GM21786 (cell line): ENCODE measurements at regions not wholly inside any gene's neighbourhood (a gene's known extent, or its start where the extent isn't known, plus 50 kb on each side); places are given as distances from the start of the nearest gene placed in this dataset.
"Not testable (repeated sequence)": the region's sequence is repeated elsewhere in the genome, so short reads cannot be mapped to it uniquely, and the experiment has no call there.

ENCODE experiments used
- ATAC-seq: cut with Tn5 transposase; IDR thresholded peaks from one replicate; pipeline ENCODE4 v1.9.1; 2021; ENCODE audit not compliant: unreplicated experiment

DNA sequence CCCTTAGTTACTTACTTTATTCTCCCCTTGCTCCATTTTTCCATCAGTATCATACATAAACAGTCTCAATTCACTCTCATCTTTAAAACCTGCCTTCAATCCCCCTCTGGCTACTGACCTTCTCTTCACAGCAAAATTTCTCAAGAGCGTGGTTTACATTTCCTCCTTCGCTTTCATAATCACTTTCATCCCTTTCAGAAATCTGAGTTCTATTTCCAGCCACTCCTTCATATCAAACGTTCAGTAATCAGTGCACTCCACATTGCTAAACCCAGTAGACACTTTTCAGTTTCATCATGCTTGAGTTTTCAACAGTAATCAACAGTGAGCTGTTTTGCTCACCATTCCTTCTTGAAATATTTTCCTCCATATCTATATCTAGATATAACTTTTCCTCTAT, 176.7 kb upstream of the HSF2 start:
- ATAC-seq = no peak

DNA sequence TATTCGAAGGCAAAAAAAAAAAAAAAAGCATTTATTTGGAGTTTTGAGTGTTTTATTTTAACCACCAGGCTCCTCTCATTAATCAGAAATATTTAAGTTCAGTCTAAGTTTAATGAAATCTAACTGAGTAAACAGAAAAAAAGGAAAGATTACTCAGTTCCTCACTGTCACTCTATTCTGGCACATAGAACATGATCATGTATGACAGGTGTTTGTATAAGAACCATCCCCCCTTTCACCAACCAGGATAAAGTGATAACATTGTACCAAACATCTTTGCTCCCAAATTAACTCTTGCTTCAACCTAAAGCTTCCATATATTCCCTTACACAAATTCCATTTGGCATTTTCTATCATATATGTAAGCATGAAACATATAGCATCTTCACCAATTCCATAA, 176.2 kb upstream of the HSF2 start:
- ATAC-seq = no peak

DNA sequence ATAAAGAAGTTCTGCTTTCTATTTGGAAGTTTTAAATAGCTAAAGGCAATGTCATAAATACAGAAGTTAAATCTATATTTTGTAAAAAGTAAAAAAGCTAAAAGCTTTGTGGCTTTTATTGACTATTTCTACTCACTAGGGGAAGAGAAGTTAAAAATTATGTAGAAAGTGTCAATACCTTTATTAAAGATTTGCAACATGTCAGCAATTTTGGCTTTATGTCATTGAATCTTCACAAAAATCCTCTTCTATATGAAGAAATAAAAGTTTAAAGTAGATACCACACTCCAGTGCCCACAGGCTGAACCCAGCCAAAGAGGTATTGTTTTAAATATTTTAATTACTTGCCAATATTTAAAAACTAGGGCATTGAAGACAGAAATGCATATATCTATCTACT, 160.6 kb upstream of the HSF2 start:
- ATAC-seq = no peak

DNA sequence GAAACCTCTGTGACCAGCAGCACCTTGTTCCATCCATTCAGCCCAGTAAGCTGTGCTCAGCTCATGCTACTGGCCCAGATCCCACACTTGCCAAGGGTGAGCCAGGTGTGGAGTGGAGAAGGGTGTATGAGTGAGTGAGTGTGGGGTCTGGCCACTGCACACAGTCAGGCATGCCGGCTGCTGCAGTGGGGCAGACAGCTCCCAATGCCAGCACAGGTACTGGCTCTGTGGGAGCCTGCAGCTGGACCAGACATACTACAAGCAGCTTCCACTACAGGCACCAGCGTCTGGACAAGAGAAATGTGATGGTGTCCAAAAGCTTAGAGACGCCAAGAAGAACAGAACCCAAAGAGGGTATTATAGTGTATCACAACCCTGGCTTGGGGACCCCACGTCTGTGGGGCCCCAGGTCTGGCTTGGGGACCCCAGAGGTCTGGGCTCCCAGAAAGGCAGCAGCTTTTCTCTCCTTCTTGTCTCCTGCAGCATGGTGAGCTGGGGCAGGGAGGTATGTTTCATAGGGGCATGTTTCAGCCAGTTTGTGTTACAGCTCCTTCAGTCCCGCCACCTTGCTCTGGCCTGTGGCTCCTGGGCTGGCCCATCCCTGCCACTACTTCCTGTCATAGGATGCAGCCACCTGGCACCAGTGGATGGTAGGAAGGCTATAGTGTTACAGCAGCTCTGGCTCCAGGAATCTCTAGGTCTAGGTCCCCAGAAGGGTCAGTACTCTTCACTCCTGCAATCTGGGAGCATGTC, 152.4 kb upstream of the HSF2 start:
- no peak for ATAC-seq

DNA sequence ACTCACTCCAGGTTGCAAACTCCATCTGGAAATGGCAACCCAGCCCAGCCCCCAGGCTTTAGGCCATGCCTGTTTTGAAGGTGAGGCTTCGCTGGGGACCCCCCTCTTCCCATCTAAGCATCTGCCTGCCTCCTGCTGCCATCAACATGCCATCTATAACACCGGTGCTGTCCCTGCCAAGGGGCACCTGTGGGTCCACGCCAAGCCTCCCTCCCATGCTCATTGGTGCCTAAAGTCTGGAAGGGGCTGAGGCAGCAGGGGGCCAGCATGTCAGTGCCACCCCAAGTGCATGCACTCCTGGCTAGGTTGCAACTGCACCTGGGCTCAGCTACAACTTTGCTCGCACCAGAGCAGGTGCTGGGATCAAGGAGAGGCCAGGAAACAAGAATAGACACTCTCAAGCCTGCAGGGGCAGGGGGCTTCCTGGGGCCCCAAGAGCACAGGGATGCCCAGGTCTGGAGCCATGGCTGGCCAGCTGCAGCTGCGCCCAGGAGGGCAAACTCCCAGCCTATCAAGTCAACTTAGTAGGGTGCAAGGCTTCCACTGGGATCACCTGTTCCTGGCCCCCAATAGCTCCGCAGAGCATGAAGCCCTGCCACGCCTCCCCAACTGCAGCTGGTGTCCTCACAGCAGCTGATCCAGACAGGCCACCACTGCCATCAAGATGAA, 151.3 kb upstream of the HSF2 start:
- no peak for ATAC-seq

DNA sequence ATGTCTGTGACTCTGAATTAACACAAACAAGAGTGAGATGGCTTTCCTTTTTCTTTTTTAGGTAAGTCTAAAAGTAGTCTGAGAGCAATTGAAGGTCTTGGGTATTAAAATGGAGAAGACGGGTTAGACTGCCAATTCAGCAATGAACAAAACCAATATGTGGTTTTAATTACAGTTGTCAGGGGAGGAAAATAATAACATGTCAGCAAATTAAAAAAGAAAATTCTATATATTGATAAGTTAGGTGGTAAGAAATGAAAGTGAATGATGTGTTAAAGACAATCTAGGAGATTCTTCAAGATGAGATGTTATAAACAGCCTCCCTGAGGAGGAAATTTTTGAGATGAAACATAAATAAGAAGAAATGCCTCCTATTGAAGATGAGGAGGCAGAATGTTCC, 150.6 kb upstream of the HSF2 start:
- no peak for ATAC-seq

DNA sequence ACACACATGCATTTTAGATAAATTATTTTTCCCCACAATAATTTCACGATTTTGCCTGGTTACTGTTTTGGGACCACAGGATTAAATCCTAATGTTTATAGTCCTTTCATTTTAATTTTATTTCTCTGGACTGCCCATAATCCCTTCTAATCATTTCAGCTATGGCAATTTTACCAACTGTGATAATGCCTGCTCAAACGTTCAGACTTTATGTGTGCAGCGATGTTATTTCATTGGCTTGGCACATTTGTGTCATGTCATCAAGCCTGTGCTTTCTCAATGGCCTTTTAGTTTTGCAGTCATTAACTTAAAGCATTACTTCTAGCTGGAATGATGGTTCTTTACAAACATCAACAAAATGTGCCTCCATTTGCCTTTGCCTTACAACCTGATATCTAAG, 140.6 kb upstream of the HSF2 start:
- ATAC-seq = no peak

DNA sequence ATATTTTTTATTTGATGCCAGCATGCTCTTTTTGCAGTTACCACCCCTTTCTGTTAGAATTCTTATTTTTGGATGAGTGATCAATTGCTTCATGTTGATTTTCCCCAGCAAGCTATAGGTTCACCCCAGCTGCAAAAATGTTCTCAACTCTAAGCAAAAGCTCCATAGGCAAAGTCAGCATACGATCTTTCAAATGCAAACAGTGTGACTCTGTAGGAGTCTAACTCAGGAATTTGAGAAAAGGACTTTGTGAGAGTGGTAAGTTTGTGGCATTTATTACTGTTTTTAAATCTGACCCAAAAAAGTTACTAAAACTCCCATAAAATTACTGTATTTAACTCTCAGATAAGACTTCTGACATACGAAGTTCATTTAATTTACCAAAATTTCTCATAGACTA, 134.9 kb upstream of the HSF2 start:
- ATAC-seq = no peak

DNA sequence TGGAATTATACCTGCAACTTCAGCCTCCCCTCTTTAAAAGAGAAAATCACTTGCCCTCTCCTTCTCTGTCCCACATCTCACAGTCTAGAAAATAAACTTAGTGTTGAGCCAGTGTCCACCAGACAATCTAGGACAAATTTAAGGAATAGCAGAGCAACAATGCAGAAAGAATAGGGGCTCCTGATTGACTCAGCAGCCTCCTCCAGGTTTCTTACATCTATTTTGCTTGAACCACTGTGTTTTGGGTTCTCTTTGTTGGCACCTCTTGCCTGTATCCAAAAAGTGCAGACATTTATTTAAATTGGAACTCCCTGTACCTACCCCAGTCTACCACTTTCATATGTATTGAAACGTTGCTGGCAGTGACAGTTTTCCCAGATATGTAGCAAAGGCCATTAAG, 133.7 kb upstream of the HSF2 start:
- ATAC-seq = no peak

DNA sequence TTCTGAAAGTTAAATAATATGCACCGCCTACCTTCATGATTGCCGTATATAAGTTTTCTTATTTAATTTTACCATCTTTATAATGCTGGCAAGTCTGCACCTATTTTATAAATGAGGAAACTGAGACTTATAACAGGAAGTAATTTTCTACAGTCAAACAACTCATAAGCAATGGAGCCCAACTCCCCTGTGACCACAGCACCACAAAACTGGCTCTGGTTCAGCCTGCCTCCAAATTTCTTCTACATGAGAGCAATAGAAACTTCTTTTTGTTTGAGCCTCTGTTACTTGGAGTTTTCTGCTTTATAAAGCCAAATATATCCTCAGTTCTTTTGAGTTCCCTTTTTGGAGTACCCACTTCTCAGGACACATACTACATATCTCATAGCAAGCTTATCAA, 131.1 kb upstream of the HSF2 start:
- no peak for ATAC-seq

DNA sequence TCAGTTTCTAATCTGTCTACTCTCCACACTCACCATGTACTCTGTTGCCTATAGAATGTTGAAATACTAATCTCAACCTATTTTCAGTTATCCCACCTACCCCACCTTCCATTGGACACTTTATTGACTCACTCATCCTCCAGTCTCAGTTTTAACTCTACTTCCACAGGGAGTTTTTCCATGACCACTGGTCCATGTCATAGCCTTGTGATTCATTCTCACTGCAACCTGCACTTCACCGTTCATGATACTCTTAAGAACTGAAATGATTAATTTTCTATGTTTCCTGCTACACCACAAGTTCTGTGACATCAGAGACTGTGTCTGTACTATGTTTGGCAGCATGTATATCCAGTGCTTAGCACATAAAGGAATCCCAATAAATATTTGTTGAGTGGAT, 122.8 kb upstream of the HSF2 start:
- ATAC-seq = no peak

DNA sequence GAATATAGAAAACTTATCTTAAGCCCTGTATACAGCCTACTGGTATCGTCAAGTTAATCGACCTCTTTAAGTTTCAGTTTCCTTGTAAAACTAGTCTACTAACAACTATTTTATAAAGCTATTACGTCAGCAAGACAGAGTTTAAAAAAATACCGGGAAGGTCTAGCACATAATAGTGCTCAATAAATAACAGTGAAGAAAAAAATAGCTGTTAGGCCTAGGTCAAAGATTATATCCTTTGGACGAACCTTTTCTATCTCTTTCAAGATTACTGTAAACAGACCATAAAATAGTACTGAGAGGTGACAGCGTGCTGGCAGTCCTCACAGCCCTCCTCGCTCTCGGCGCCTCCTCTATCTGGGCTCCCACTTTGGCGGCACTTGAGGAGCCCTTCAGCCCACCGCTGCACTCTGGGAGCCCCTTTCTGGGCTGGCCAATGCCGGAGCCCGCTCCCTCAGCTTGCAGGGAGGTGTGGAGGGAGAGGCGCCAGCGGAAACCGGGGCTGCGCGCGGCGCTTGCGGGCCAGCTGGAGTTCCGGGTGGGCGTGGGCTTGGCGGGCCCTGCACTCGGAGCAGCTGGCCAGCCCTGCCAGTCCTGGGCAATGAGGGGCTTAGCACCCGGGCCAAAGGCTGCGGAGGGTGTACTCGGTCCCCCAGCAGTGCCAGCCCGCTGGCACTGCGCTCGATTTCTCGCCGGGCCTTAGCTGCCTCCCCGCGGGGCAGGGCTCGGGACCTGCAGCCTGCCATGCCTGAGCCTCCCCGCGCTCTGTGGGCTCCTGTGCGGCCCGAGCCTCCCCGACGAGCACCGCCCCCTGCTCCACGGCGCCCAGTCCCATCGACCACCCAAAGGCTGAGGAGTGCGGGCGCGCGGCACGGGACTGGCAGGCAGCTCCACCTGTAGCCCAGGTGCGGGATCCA, 119.1 kb upstream of the HSF2 start:
- not testable (repeated sequence) for ATAC-seq

DNA sequence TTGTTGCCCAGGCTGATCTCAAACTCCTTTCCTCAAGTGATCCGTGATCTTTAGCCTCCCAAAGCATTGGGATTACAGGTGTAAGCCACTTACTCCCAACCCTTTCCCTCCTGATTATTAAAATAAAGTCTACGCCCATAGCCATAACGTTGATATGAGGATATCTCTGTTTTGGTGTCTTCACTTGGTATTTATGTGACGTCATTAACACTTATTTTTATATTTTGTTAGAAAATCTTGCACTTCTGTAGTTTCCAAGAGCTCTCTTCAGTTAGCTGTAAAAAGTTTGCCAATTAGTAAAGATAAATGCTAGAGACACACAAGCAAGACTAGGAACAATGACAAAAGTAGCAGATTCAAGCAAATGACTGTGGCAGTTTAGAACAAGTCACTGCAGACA, 115.6 kb upstream of the HSF2 start:
- no peak for ATAC-seq

DNA sequence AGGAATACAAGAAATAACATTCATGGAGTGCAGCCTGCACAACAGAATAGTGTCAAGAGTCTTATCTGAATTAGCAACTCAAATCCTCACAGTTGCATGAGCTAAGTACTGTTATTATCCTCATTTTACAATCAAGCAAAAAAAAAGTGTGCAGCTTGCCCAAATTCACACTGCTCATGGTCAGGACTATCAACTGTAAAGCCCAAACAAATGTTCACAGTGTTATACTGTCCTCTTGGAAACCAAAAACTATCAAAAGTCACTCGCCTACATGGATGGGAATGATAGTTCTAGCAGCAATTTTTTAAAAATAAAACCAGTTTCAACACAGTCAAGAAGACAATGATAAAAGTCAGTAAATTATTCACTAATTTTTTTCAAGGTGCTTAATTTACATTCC, 114.6 kb upstream of the HSF2 start:
- ATAC-seq = no peak

DNA sequence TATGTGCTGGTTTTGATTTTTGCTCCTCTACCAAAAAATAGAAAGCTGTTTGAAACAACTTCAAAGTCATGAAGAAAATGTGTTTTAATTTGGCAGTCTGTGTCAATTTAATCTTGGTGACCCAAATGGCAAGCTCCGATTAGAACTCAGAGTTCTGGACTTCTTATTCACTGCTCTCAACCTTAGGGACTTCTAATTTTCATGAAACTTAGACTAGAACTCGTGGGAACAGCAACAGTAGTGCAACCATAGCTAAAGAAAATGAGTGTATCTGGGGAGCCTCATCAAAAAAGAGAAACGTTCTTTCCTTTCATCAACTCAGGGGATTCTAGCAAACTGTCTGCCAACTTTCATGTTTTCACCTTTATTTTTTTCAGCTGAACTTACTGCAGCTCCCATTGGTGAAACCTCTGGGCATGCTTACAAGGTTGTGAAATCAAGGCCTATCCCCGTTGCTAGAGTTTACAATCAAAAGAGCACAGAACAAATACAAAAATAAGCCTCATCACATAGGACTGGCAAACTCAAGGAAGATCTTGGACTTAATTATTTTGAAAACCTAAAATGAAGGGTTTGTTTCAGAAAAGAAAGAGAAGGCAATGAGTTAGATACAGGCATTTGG, 114.0 kb upstream of the HSF2 start:
- no peak for ATAC-seq

DNA sequence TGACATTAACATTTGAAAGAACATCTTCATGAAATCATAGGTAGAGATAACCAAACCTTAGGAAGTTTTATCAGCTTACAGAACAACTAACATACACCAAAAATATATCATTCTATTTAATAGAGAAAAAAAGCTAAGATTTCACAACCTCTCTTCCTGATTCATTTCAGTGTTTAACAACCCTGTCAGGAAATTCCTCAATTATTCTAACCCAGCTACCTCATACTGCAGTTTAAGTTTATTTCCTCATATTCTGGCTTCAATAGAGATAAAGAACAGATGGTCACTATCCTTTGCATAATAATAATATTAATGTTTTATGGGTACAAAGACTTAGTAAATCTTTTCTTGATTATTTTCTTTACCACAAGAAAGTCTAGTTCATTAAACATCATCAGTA, 112.9 kb upstream of the HSF2 start:
- ATAC-seq = no peak

DNA sequence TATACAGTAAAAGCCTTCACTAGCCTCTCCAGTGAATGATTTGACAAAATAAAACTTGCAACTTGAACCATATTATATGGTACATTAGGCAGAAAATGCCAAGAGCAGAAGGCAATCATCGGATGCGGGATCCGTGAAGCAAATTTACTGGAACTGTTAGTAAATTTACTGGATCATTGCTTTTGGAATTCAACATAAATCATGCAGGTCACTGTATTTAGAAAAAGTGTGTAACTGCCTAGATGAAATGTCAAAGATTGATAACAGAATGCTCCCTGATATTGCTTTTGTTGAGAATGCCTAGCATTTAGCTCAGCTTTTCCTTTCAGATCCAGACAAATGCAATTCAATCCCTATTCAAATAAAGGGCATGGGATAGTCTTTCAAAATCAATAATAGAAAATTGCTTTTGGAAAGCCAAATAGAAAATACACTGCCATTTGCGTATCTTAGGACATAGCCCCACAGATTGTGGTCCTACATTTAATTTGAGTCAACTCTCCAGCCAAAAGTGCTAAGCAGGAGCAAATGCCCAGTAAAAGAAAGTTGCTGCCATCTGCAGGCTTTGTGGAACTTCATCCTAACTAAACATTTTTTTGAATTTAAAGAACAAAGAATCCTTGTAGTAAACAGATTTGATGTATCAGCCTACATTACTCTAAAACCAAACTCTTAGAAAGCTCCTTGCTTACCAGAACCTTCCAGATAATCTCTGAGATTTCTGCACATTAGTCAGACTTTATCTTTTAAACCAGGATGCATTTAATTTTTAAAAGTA, 109.5 kb upstream of the HSF2 start:
- ATAC-seq = no peak

DNA sequence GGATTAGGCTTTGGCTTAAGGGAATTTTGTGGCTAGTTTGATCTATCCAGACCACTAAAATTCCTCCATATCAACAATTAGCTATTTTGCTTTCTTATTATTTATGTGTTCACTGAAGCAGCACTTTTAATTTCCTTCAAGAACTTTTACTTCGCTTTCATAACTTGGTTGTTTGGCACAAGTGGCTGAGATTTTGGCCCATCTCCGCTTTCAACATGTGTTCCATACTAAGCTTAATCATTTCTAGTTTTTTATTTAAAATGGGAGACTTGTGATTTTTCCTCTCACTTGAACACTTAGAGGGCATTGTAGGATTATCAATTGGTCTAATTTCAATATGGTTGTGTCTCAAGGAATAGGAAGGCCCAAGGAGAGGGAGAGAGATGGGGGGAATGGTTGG, 102.4 kb upstream of the HSF2 start:
- ATAC-seq = no peak

DNA sequence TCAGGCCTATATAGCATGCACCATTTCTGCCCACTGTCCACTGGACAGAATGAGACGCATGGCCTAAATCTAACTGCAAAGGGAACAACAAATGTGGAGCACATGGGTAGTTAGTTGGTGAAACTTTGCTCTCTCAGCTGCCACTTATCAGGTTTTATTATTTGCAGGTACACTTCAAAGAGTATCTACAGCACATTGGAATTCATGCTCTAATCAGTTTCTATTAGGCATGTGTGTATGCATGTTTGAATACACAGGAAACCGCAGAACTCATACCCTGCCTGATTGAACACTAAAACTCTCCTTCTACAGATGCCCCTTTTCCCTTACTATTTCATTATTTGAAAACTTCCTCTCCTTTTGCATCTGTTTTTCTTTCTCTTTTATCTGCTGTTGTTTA, 97.4 kb upstream of the HSF2 start:
- ATAC-seq = no peak

DNA sequence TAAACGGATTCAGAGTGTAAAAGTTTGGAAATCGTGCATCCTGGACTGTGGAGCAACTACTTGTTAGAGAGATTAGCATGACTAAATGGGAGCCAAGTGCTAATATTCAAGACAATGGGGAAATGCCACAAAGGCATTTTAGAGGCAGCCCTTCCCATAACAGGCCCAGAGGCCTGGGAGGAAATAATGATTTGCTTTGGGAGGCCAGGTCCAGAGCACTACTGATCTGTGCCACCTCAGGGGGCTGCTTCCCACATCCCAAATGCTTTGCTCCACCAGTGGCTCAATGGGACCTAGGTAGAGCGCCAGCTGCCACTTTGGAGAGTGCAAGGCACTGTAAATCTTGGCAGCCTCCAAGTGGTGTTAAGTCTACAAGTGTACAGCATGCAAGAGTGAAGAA, 91.9 kb upstream of the HSF2 start:
- ATAC-seq = no peak

DNA sequence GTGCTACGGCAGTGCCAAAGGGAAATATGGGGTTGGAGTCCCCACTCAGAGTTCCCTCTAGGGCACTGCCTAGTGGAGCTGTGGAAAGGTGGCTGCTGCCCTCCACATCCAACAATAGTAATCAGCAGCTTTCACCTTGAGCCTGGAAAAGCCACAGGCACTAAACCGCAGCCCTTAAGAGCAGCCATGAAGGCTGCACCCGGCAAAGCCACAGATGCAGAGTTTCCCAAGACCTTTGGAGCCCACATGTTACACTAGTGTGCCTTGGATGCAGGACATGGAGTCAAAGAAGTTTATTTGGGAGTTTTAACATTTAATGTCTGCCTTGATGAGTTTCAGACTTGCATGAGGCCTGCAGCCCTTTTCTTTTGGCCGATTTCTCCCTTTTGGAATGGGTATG, 91.4 kb upstream of the HSF2 start:
- ATAC-seq = no peak
